ENCODE measurements at regions not wholly inside any gene's neighbourhood (a gene's known extent, or its start where the extent isn't known, plus 50 kb on each side); places are given as distances from the start of the nearest gene placed in this dataset.

DNA sequence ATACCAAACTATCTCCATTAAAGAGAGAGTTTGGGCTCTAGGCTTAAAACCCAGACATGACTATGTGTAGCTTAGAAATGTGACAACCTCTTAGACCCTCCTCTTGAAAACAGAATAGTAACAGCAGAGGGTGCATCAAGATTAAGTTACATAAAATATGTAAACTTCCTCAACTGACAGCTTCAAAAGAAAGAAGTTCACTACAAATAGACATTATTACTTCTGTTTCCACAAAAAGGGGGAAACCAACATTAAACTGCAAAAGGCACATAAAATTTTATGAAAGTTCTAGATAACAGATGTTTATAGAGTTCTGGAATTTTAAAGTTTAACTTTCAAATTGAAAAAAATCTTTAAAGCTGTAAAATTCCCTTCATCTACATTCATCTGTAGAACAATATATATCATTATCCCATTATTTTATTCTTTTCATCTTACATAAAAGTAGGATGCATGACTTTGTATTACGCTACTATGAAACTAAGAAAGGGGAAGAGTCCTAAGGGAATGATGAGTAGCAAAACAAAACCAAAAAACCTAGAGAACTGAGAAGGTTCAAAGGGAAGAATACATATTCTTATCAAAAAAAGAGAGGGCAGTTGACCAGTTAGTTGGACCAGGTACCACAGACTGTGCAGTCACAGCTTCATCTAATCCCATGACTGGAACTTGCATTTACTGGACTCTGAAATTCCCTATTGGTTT lies 177.0 kb downstream of the SIPA1L2 start:
- intact Hi-C loops (cut with micrococcal nuclease) (no loop called here), dilution Hi-C loops (cut with HindIII; ENCODE audit: low sequenced_read_pairs, unreplicated experiment) (no loop called here), in situ Hi-C loops (cut with MboI; ENCODE audit: low sequenced_read_pairs) (no loop called here)
- Histone ChIP-seq H4K20me1 (ENCODE audit: insufficient read depth, low read length) (no peaks in the 10 kb centered on the region), H4K8ac (ENCODE audit: low read depth in 2 of 2, low read length in 2 of 2) (no peak overlapping the region), H3K27me3 (ENCODE audit: control insufficient read depth, insufficient read depth, low read length) (no peaks in the 10 kb centered on the region), H2BK5ac (ENCODE audit: low read depth, low read length, poor library complexity, severe bottlenecking) (no peak overlapping the region), H3K23ac (ENCODE audit: low read depth, low read length) (no peak overlapping the region), H2BK120ac (ENCODE audit: low read depth, low read length) (no peak overlapping the region), H2BK20ac (ENCODE audit: low read depth, low read length) (no peak overlapping the region), H3K56ac (ENCODE audit: extremely low read depth, insufficient read depth, low read length) (no peak overlapping the region), H4K91ac (ENCODE audit: insufficient read depth, low read depth, low read length) (no peak overlapping the region), H3K4ac (ENCODE audit: low read depth, low read length) (no peak overlapping the region), H3K14ac (replicated peaks; ENCODE audit: low read depth, low read length) (no peak overlapping the region), H3K27ac (ENCODE audit: insufficient read depth, low read length) (no peak overlapping the region), H2AK9ac (replicated peaks; ENCODE audit: low read depth, low read length, poor library complexity) (no peak overlapping the region), H4K5ac (ENCODE audit: low read depth, low read length) (no peak overlapping the region), H3K79me1 (ENCODE audit: low read depth in 1 of 2, low read length in 2 of 2) (no peaks in the 10 kb centered on the region), H2AFZ (replicated peaks; ENCODE audit: low read length, poor library complexity) (no peak overlapping the region), H3K36me3 (ENCODE audit: control insufficient read depth, insufficient read depth, low read length) (peaks cover 3% of the 10 kb centered on the region; the same call in 1 of the 2 replicates), H3K9ac (ENCODE audit: low read depth, low read length) (no peak overlapping the region), H3K18ac (ENCODE audit: low read depth, low read length) (no peak overlapping the region), H3K9me1 (ENCODE audit: insufficient read depth, low read length) (peaks cover 2% of the 10 kb centered on the region; the same call in 1 of the 2 replicates), H3K9me3 (ENCODE audit: control insufficient read depth, insufficient read depth, low read length) (no peaks in the 10 kb centered on the region), H2AK5ac (ENCODE audit: low read depth, low read length) (no peak overlapping the region), H2BK15ac (ENCODE audit: low read depth, low read length) (no peak overlapping the region), H3K4me1 (ENCODE audit: control insufficient read depth, insufficient read depth, low read length) (no peaks in the 10 kb centered on the region), H3K4me2 (ENCODE audit: low read depth, low read length) (no peak overlapping the region), H3K4me3 (ENCODE audit: insufficient read depth, low read depth, low read length) (no peak overlapping the region)
- ATAC-seq (ENCODE audit: low read depth) (no peak), DNase-seq (no peak)
- ChIA-PET CTCF (interaction anchor here (1.5 kb wide), 1 partner anchor 9 kb away, joined by 6 read pairs; no protein-coding TSS in a partner anchor), POLR2A (ENCODE audit: unreplicated experiment) (no interaction called here)
- no CpG with 5 or more reads among the region's 1 CpG for WGBS, 2 experiments (ENCODE audit: extremely low coverage in 2 of 2, insufficient read length in 1 of 2)
- TF ChIP-seq, protein P1, sequence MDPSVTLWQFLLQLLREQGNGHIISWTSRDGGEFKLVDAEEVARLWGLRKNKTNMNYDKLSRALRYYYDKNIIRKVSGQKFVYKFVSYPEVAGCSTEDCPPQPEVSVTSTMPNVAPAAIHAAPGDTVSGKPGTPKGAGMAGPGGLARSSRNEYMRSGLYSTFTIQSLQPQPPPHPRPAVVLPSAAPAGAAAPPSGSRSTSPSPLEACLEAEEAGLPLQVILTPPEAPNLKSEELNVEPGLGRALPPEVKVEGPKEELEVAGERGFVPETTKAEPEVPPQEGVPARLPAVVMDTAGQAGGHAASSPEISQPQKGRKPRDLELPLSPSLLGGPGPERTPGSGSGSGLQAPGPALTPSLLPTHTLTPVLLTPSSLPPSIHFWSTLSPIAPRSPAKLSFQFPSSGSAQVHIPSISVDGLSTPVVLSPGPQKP (IDR thresholded peaks at IDR 0.05; ENCODE audit: borderline replicate concordance, low read depth, low read length): no peak
- TF ChIP-seq MAFK (IDR thresholded peaks at IDR 0.05; ENCODE audit: low read depth, low read length) (no peak), CHD1 (IDR thresholded peaks at IDR 0.05; ENCODE audit: low read depth, low read length) (no peak), SMC3 (IDR thresholded peaks at IDR 0.05; ENCODE audit: low read depth, low read length) (no peak), RCOR1 (IDR thresholded peaks at IDR 0.05; ENCODE audit: insufficient replicate concordance, low read length) (no peak), RAD21 (IDR thresholded peaks at IDR 0.05; ENCODE audit: low read length) (no peak), BHLHE40 (IDR thresholded peaks at IDR 0.05; ENCODE audit: low read depth, low read length) (no peak), POLR2A (IDR thresholded peaks at IDR 0.05; ENCODE audit: low read depth, low read length) (no peak), MXI1 (IDR thresholded peaks at IDR 0.05; ENCODE audit: borderline replicate concordance, low read depth, low read length) (no peak), CEBPB (IDR thresholded peaks at IDR 0.05; ENCODE audit: low read depth, low read length) (no peak), MAZ (IDR thresholded peaks at IDR 0.05; ENCODE audit: borderline replicate concordance, low read depth, low read length) (no peak), RFX5 (IDR thresholded peaks at IDR 0.05; ENCODE audit: low read depth, low read length) (no peak), NFE2L2 (IDR thresholded peaks at IDR 0.05; ENCODE audit: low read depth, low read length) (no peak), FOS (IDR thresholded peaks at IDR 0.05; ENCODE audit: low read depth, low read length) (no peak)
- TF ChIP-seq, protein P2, sequence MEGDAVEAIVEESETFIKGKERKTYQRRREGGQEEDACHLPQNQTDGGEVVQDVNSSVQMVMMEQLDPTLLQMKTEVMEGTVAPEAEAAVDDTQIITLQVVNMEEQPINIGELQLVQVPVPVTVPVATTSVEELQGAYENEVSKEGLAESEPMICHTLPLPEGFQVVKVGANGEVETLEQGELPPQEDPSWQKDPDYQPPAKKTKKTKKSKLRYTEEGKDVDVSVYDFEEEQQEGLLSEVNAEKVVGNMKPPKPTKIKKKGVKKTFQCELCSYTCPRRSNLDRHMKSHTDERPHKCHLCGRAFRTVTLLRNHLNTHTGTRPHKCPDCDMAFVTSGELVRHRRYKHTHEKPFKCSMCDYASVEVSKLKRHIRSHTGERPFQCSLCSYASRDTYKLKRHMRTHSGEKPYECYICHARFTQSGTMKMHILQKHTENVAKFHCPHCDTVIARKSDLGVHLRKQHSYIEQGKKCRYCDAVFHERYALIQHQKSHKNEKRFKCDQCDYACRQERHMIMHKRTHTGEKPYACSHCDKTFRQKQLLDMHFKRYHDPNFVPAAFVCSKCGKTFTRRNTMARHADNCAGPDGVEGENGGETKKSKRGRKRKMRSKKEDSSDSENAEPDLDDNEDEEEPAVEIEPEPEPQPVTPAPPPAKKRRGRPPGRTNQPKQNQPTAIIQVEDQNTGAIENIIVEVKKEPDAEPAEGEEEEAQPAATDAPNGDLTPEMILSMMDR (conservative IDR thresholded peaks at IDR 0.05; ENCODE audit: low read depth, low read length): no peak
- TF ChIP-seq, protein P3, sequence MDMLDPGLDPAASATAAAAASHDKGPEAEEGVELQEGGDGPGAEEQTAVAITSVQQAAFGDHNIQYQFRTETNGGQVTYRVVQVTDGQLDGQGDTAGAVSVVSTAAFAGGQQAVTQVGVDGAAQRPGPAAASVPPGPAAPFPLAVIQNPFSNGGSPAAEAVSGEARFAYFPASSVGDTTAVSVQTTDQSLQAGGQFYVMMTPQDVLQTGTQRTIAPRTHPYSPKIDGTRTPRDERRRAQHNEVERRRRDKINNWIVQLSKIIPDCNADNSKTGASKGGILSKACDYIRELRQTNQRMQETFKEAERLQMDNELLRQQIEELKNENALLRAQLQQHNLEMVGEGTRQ (IDR thresholded peaks at IDR 0.05; ENCODE audit: low read depth, low read length): no peak
- BruUV-seq (replicated peaks): no TSS peak

Data from IMR-90 (cell line).